ENCODE measurements at regions not wholly inside any gene's neighbourhood (a gene's known extent, or its start where the extent isn't known, plus 50 kb on each side); places are given as distances from the start of the nearest gene placed in this dataset.

- TF ChIP-seq CTCF (optimal IDR thresholded peaks at IDR 0.05 in 1 of 3, IDR thresholded peaks at IDR 0.05 in 1 of 3, conservative IDR thresholded peaks at IDR 0.05 in 1 of 3; ENCODE audit: extremely low read depth in 1 of 3, insufficient read depth in 2 of 3, low read length in 3 of 3): no peak
- TF ChIP-seq EZH2 (IDR thresholded peaks at IDR 0.05; ENCODE audit: low read length): no peak
Observed at GRCh38 chr3:31203960-31204795, 309.7 kb upstream of the GADL1 start.

Measured in keratinocyte (primary cell).